Spleen (tissue), 7 donors: ENCODE measurements at regions not wholly inside any gene's neighbourhood (a gene's known extent, or its start where the extent isn't known, plus 50 kb on each side); places are given as distances from the start of the nearest gene placed in this dataset.

Source experiments
- POLR2A ChIP-seq, 3 donors: fragments of 450-650 bp; IDR thresholded peaks; one replicate each; pipeline ENCODE4 v1.5.1; 2017; ENCODE audit warnings: antibody characterized with exemption in 3 of 3, mild to moderate bottlenecking in 1 of 3
- POLR2AphosphoS5 ChIP-seq, 3 donors: sonication (generic); formaldehyde crosslinking; IDR thresholded peaks; one replicate each; pipeline ENCODE4 v1.5.1; 2017; ENCODE audit warnings: antibody characterized with exemption in 3 of 3
- TF ChIP-seq, protein P1 (sequence below), 11 experiments: fragments of 200-600 bp in 7 of 11; fragments of 450-650 bp in 4 of 11; sonication (generic) in 4 of 11; IDR thresholded peaks in 8 of 11; conservative IDR thresholded peaks in 3 of 11; 1 replicate in 7 of 11; 2 replicates in 4 of 11; pipeline versions ENCODE4 v1.4.0 to v1.8.0; 2016 to 2021; ENCODE audit warnings: antibody characterized with exemption in 11 of 11, inconsistent platforms in 4 of 11, mild to moderate bottlenecking in 1 of 11
- donor health status: DM: no; HTN: no; CAD: no; lungs with moderate emphysema.
- donor health status: DM: no; HTN: no; CAD: no.
- donor health status: DM: no; HTN: no; CAD: no.

DNA sequence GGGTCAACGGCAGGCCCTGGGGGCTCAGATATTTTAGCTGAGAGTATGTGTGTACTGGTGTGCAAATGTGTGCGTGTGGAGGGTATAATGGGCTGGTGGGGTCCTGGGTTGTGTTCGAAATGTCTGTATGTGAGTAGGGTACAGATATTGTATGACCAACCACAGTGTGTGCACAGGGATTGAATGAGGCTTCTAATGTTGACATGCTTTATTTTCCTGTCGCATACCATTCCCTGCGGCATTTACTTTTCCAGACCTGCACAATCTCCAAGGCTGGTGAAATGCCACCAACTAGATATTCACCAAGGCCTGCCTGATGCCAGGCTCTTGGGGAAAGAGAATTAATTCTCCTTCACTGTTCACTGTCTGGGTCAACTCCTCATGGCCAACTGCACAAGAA, 441.4 kb upstream of the SULF2 start:
- TF ChIP-seq, protein P1, sequence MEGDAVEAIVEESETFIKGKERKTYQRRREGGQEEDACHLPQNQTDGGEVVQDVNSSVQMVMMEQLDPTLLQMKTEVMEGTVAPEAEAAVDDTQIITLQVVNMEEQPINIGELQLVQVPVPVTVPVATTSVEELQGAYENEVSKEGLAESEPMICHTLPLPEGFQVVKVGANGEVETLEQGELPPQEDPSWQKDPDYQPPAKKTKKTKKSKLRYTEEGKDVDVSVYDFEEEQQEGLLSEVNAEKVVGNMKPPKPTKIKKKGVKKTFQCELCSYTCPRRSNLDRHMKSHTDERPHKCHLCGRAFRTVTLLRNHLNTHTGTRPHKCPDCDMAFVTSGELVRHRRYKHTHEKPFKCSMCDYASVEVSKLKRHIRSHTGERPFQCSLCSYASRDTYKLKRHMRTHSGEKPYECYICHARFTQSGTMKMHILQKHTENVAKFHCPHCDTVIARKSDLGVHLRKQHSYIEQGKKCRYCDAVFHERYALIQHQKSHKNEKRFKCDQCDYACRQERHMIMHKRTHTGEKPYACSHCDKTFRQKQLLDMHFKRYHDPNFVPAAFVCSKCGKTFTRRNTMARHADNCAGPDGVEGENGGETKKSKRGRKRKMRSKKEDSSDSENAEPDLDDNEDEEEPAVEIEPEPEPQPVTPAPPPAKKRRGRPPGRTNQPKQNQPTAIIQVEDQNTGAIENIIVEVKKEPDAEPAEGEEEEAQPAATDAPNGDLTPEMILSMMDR (IDR thresholded peaks at IDR 0.05 in 8 of 11, conservative IDR thresholded peaks at IDR 0.05 in 3 of 11): no peak
- TF ChIP-seq POLR2AphosphoS5 (IDR thresholded peaks at IDR 0.05) (no peak), POLR2A (IDR thresholded peaks at IDR 0.05) (no peak)
